ENCODE measurements at regions not wholly inside any gene's neighbourhood (a gene's known extent, or its start where the extent isn't known, plus 50 kb on each side); places are given as distances from the start of the nearest gene placed in this dataset.

DNA sequence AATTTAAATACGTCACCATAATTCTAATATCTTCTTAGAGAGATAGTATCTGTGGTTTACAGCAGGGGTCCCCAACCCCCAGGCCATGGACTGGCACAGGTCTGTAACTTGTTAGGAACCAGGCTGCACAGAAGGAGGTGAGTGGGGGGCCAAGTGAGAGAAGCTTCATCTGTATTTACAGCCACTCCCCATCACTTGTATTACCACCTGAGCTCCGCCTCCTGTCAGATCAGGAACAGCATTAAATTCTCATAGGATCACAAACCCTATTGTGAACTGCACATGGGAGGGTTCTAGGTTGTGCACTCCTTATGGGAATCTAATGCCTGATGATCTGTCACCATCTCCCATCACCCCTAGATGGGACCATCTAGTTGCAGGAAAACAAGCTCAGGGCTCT is 282.6 kb downstream of the ICOS start:
- TF ChIP-seq, protein P1, sequence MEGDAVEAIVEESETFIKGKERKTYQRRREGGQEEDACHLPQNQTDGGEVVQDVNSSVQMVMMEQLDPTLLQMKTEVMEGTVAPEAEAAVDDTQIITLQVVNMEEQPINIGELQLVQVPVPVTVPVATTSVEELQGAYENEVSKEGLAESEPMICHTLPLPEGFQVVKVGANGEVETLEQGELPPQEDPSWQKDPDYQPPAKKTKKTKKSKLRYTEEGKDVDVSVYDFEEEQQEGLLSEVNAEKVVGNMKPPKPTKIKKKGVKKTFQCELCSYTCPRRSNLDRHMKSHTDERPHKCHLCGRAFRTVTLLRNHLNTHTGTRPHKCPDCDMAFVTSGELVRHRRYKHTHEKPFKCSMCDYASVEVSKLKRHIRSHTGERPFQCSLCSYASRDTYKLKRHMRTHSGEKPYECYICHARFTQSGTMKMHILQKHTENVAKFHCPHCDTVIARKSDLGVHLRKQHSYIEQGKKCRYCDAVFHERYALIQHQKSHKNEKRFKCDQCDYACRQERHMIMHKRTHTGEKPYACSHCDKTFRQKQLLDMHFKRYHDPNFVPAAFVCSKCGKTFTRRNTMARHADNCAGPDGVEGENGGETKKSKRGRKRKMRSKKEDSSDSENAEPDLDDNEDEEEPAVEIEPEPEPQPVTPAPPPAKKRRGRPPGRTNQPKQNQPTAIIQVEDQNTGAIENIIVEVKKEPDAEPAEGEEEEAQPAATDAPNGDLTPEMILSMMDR (IDR thresholded peaks at IDR 0.05; ENCODE audit: insufficient read depth, missing control alignments): no peak
- no peak for FAIRE-seq
- no peak for DNase-seq (ENCODE audit: insufficient read length, low spot score)

DNA sequence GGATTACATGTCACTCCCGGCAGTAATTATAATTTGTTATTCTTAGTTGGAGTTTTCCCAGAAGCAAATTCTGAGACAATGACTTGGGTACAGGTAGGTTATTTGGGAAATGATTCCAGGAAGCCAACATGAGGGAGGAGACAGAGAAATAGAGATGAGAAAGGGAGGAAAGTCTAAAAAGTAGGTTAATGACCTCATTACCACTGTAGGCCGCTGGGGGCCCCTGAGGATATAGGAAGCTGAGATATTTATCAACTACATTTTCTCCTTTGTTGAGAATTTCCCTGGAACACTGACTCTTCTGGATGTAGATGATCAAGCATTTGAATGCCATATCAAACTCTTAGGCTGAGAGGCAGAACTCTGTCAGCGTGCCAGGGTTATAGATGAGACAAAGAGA is 284.3 kb downstream of the ICOS start:
- TF ChIP-seq, protein P1 (IDR thresholded peaks at IDR 0.05; ENCODE audit: insufficient read depth, missing control alignments): no peak
- DNase-seq (ENCODE audit: insufficient read length, low spot score) (no peak), FAIRE-seq (no peak)

DNA sequence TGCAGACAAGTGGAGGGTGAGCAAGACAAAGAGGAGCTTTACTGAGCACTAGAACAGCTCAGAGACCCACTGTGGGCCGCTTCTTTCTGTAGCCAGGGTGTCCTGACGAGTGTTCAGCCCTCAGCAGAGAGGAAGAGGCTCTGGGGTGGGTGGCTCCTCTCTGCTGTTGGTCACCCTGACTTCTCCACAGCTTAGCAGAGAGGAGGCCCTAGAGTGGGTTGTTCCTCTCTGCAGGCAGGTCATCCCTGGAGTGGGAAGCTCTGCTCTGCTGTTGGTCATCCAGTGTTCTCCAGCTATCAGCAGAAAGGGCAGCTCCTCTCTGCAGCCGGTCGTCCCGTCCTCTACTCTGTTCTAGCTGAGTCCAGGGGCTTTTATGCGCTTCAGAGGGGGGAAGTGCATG is 286.5 kb downstream of the ICOS start:
- no peak for FAIRE-seq
- TF ChIP-seq, protein P1 (IDR thresholded peaks at IDR 0.05; ENCODE audit: insufficient read depth, missing control alignments): no peak
- DNase-seq (ENCODE audit: insufficient read length, low spot score): no peak

DNA sequence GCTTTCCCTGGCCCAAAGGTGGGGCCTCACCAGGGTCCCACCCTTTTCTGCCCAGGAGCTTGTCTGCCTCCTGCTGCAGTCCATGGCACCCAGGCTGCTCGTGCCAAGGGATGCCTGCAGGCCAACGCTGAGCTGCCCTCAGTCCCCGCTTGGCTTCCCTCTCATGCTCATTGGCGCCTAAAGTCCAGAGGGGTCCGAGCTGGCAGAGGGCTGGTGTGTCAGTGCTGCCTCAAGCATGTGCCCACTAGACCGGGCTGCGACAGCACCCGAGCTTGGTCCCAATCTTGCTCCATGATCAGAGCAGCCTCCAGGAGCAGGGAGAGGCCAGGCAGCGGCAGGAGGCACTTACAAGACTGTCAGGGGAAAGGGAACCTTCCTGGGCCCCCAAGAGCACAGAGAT is 287.0 kb downstream of the ICOS start:
- TF ChIP-seq, protein P1 (IDR thresholded peaks at IDR 0.05; ENCODE audit: insufficient read depth, missing control alignments): no peak

DNA sequence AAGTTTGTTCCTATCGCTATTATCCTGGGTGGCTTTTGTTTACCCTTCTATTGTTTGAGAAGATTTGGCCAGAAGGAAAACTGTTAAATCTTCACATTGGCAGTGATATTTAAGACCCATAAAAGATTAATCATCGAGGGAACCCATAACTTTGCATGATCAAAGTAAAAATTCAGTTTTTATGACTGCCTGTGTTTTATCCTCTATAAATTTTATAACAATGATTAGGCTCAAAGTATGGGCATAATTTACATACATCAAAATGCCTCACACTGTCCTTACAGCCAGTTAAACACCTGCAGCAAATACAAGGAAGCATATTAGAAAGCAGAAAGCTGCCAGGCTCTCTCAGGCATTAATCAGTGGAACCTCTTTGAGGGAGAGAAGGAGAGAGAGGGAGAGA is 289.1 kb downstream of the ICOS start:
- TF ChIP-seq, protein P1 (IDR thresholded peaks at IDR 0.05; ENCODE audit: insufficient read depth, missing control alignments): no peak
- FAIRE-seq (no peak), DNase-seq (ENCODE audit: insufficient read length, low spot score) (no peak)

More for the DNA sequence above, 287.0 kb downstream of the ICOS start:
- FAIRE-seq (no peak), DNase-seq (ENCODE audit: insufficient read length, low spot score) (no peak)

DNA sequence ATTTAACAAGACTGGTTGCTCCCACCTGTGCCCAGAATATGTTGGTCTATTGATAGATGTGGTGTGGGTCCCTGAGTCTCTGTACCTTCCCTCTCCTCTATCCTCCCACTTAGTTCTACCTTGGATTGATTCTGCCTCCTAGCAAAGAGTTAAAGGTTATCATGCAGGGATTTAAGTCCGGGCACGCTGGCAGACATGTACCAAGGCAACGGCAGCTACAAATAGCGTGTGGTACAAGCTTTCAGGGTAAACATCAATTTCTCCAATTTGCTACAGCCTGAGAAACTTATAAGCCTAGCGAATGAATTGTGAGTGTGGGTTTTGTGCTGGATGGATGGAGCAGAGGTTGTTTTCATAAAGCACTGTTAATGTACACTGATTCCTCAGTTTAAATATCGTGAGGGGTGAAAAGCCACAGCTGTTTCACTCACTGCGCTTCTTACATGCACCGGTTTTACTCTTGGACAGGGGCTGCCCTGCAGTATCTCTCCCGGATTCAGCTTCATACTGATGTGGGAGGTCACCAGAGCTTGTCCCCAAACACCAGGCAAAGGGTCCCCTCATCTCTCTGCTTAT is 289.8 kb downstream of the ICOS start:
- TF ChIP-seq, protein P1 (IDR thresholded peaks at IDR 0.05; ENCODE audit: insufficient read depth, missing control alignments): no peak
- FAIRE-seq (no peak), DNase-seq (ENCODE audit: insufficient read length, low spot score) (no peak)

DNA sequence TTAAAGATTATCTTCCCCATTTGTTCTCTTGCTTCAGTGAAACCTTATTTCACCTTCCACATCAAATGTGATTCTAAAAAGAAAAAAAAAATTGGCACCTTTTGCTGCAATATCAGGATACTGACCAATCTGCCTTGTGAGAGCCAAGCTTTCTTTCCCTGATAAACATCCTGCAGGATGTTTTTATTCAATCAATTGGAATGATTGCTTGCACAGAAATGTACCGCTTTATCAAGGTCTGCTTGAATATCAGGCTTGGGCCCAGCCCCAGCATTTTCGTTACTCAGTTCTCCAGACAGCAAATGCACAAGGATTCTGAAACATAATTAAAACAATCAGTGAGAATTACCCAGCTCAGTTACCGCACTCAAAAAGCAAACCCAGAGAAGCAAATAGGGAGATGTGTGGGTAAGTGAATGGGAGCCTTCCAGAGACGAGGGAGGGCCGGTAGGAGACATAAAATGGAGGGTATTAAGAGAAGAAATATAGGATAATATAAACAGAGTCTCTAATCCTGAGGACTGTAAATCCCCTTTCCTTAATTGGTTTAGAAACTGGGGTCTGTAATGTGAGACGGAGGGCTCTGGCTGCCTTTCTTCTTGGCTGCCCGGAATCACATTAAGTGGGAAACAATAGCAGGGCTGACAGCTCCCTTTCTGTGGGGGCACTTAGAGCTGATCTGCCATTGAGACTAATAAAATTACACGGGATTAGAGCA is 291.8 kb downstream of the ICOS start:
- DNase-seq (ENCODE audit: insufficient read length, low spot score): no peak
- TF ChIP-seq, protein P1 (IDR thresholded peaks at IDR 0.05; ENCODE audit: insufficient read depth, missing control alignments): no peak
- peak; percentile 51 for FAIRE-seq
